KBM-7 (cell line): ENCODE measurements at regions not wholly inside any gene's neighbourhood (a gene's known extent, or its start where the extent isn't known, plus 50 kb on each side); places are given as distances from the start of the nearest gene placed in this dataset.
"Not testable (repeated sequence)": the region's sequence is repeated elsewhere in the genome, so short reads cannot be mapped to it uniquely, and the experiment has no call there.

Source experiments
- DNase-seq: peaks from one replicate; pipeline ENCODE4 v3.0.0-alpha.2; 2015
- in situ Hi-C: fragments of 300-500 bp; cut with MboI; formaldehyde crosslinking; loops from 2 replicates; pipeline ENCODE4 v1.14.3; 2020; ENCODE audit warnings: low sequenced_read_pairs, low pct_unique_long_range_greater_than_20kb, mixed read lengths

DNA sequence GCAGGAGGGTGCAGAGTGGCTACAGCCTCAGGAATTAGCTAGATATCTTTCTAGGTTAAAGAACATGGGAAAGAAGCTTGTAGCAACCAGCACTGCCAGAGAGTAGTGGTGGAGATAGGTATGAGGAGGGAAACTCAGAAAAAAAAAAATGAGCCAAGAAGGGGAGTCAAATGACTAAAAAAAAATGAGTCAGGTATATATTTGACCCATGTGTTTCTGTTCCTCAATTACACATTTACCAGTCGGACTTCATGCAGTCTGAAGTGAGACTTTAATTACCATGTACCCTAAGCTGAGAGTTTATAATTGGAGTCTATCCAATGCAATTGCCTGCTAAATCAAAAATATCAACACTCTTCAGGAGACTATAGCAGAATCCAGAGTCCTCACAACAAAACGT is 964.6 kb downstream of the HACE1 start:
- in situ Hi-C loops: no loop called here
- no peak for DNase-seq

DNA sequence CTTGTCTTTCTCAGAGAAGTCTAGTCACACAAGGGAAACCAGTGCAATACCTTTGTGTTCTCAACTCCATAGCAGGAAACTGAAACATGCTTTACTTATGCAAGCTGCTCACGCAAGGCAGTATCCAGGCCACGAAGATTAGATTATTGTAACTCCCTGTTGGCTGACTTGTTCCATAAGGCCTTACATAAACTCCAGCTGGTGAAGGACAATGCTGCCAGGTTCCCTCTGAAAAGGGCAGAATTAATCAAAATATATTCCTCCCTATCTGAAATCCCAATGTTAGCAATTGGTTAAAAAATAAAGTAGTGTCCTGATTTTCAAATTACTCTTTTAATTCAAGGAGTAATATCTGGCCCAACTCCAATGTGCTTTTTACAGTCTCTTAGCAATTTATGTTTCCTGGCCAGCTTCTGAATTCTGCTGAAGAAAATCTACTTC is 966.6 kb downstream of the HACE1 start:
- in situ Hi-C loops: no loop called here
- no peak for DNase-seq

DNA sequence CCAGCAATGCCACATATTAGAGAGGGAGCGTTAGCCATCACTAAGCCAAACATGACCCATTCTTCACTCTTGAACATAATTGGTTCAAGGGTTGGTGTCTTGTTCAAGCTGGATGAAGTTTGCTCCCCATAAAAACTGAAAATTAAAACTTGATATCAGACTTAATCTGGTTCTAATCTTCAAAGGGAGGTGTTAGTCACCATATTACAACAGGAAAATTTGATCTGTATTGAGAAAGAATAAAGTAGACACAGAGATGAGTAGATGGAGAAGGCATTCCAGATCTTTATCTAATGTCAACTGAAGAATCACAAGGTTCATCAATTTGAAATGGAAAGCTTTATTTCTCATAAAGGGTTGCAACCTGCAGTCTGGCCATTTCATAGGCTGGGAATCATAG is 972.8 kb downstream of the HACE1 start:
- in situ Hi-C loops: no loop called here

DNA sequence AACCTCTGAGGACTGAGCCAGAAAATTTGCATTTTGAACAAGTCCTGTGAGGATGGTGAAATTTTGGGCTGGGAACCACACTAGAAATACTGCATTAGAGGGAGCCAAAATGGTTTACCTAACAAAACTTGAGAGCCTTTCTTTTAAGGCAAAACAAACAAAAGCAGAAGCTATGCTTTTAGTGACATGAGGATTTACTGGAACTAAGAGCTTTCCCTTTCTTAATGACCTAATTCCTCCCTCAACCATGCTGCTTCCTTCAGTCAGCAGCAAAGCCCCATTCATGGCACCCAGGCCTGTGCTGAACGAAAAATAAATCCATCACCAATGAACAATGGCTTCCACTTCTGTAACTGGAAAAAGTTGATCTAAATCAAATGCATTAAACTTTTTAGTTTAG is 974.3 kb downstream of the HACE1 start:
- in situ Hi-C loops: no loop called here
- DNase-seq: no peak

More for the DNA sequence above, 972.8 kb downstream of the HACE1 start:
- DNase-seq: no peak

DNA sequence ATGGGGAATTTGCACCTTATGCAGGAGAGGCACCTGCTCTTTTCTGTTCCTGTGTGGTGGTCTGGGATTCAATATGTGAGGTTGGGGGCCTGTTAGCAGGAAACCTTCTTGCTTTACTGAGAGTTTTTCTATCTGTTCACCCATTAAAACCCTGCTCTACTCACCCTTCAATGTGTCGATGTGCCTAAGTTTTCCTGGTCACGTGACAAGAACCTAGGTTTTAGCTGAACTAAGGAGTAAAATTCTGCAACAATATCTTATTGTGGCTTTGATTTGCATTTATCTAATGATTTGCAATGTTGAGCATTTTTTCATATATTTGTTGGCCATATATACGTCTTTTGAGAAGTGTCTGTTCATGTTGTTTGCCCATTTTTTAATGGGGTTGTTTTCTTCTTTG is 979.9 kb downstream of the HACE1 start:
- no peak for DNase-seq
- in situ Hi-C loops: no loop called here

DNA sequence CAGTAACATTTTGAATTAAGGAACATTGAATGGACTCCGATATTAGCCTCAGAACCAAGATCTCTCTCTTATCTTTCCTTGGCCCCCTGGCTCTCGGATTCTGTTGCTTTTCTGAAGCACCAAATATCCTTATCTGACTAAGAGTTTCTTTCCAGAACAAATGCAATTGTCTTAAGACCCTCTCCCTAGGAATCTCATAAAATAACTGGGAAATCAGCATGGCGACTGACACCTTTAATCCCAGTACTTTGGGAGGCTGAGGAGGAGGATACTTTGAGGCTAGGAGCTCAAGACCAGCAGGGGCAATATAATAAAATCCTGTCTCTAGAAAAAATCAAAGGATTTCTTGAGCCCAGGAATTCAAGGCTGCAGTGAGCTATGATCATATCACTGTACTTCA is 984.5 kb downstream of the HACE1 start:
- DNase-seq: no peak
- in situ Hi-C loops: no loop called here

DNA sequence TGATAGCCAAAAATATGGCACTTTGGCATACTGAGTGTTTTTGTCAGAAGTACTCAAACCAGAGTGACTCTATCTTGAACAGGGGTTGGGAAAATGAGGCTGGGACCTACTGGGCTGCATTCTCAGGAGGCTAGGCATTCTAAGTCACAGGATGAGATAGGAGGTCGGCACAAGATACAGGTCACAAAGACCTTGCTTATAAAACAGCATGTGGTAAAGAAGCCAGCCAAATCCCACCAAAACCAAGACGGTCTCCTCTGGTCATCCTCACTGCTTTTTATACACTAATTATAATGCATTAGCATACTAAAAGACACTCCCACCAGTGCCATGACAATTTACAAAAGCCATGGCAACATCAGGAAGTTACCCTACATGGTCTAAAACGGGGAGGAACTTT is 985.1 kb downstream of the HACE1 start:
- in situ Hi-C loops: no loop called here
- no peak for DNase-seq

DNA sequence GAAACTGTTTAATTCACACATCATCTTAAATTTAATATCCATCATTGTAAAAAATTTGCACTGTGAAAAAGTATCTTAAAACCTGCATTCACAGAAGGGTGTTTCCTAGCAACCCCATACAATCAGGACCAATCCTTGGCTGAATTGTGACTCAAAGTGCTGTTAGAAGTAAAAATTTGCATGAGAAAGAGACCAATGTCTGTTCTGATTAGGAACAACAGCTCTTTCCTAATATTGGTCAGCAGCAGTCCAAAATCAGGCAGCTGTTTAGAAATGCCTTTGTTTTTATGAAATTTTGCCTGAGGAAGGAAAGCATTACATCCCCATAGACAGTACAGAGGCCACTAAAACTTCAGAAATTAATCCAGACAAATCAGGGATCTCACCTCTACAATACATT is 987.0 kb downstream of the HACE1 start:
- in situ Hi-C loops: no loop called here
- no peak for DNase-seq

DNA sequence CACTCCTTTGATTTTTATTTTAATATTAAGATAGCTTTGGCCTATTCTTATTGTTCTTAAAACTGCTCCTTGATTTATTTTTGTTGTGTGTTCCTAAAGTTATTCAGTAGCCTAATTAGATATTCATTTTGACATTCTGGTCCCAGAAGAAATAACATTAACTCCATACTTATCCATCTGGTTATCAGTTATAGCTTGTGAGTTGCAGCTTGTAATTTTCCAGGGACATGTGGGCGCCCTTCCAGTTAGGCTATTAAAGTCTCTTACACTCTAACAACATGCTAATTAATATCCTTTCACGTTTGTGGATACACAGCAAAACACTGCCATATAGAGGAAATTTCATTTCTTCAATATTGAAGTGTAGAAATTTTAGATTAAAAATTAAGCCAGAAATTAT is 987.5 kb downstream of the HACE1 start:
- no peak for DNase-seq
- in situ Hi-C loops: no loop called here

DNA sequence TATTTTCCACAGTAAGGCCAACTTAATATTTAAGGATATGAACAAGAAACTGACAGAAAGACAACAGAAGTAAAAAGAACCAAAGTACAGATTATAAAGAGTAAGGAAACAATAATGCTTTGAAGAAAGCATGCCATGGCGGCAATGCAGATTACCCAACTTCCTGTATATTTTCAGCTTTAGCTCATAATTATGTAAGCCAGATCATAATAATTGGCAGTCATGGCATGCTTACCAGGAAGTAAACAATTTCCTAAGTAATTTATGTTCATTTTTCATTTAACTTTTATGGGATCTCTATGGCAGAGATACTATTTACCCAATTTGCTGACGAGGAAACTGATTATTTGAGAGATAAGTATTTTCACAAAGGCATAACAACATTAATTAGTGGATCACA is 988.7 kb downstream of the HACE1 start:
- no peak for DNase-seq
- in situ Hi-C loops: no loop called here

DNA sequence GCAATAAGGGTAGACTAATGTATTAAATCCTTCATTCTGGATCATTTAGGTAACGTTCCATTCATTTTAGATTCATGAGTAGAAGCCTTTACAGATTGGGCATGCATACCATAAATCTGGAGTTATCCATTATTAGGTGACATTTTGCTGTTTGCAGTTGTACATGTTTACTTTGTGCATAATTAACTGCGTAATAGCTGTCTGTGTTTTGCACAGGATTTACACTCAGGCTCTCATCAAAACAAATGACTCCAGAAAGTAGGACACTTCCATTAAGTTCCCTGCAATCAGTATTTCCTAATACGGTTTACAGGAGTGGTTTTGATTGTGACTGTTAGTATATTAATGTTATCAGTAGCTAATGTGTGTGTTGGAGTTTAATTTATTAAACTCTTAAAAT is 997.4 kb downstream of the HACE1 start:
- in situ Hi-C loops: no loop called here
- no peak for DNase-seq

DNA sequence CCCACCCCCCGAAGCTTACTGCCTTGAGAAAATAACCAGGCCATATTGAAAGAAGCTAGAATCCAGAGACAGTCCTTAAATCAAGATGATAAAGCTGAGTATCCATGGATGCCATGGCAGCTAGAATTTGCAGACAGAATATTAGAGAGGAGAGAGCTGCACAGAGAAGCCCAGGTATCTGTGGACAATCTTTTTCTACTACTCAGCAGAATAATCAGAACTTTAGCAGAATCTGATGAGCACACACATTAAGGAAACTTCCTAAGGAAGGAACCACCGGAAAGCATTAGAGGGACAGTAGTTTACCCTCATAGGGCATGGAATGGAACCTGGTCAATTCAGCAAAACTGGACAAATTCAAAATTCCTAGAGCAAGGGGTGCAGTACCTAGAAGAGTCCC is 1001.7 kb downstream of the HACE1 start:
- in situ Hi-C loops: no loop called here
- DNase-seq: no peak

DNA sequence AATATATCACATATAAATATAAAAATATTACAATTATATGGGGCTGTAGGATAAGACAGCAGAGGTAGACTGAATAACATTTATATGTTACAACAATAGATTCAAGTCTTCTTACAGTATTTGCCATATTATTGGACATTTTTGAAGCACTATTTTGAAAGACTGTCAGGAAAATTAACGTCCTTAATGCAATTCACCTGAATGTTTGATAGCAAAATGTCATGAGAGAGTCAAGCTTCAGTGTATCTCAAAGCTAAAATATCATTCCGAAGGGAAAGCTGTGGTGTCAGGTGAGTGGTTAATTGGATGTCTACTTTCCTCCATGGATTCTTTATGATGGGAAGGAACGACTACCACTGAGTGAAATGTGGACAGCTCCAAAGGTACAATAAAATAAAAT is 1004.0 kb downstream of the HACE1 start:
- in situ Hi-C loops: no loop called here

DNA sequence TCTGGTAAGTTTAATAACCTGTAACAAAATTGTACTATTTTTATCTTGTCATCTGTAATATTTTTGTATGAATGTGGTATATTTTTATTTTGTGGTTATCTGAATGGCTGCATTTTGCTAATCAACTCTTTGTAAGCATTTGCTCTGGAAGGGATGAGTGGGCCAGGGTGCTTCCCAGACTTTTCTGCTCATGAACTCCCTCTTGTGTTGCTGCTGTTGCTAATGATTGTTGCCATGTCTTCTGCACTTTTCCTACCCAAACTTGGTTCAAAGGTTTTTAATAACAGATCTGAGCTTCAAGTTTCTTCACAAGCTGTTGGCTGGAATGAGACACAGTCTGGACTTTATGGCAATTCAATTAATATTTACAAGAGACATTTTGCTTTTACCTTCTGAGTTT is 1005.7 kb downstream of the HACE1 start:
- in situ Hi-C loops: no loop called here
- DNase-seq: no peak

More for the DNA sequence above, 1004.0 kb downstream of the HACE1 start:
- no peak for DNase-seq

DNA sequence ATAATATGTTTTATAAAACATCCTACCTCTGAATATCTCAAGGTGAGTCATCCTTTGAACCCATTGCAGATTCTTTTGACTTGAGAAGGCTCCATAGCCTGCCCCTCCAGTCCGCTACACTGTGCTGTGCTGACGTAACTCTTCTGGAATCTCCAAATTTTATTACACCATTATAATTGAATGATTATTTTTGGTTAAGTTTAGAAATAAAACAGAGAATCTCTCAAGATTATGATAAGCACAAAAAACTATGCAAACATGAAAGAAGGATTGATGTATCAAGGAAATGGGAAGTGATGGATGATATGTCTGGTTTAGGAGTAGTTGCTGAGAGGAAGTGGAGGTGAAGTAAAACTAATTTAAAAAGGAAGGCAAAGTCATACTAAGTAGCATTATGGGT is 1021.3 kb downstream of the HACE1 start:
- in situ Hi-C loops: no loop called here
- no peak for DNase-seq

DNA sequence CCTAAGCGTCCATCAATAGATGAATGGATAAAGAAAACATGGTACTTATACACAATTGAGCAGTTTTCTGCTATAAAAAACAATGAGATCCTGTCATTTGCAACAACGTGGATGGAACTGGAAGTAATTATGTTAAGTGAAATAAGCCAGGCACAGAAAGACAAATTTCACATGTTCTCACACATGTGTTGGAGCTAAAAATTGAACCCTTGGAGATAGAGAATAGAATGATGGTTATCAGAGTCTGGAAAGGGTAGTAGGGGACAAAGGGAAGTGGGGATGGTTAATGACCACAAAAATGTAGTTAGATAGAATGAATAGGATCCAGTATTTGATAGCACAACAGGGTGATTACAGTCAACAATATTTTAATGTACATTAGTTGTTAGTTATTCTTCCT is 1033.5 kb downstream of the HACE1 start:
- no peak for DNase-seq
- in situ Hi-C loops: no loop called here

DNA sequence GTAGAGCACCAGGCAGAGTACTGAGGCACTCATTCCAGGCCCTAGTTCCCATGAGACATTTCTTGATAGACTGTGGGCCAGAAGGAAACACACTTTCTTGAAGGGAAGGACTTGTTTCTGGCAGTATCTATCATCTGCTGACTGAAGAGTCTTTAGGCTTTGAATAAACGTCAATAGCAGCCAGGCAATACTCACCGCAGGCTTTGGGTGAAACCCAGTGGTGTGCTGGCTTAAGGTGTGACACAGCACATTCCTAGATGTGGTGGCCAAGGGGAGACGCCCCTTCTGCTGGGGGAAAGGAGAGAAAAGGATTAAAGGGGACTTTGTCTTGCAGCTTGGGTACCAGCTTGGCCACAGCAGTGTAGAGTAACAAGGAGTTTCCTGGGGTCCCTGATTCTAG is 1039.6 kb downstream of the HACE1 start:
- in situ Hi-C loops: no loop called here
- DNase-seq: no peak

DNA sequence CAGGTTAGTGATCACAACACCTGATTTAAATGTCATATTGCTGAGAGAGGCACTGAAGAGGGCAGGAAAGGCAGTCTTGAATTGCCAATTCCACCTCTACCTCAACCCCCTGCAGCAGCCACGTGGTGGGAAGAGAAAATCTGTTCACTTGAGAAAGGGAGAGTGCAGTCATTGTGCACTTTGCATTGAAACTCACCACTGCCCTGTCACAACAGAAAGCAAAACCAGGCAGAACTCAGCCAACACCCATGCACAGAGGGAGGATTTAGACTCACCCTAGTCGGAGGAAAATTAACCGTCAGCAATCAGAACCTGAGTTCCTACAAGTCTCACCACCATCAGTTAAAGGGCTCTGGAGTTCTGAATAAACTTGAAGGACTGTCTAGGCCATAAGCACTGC is 1040.2 kb downstream of the HACE1 start:
- DNase-seq: no peak
- in situ Hi-C loops: no loop called here

DNA sequence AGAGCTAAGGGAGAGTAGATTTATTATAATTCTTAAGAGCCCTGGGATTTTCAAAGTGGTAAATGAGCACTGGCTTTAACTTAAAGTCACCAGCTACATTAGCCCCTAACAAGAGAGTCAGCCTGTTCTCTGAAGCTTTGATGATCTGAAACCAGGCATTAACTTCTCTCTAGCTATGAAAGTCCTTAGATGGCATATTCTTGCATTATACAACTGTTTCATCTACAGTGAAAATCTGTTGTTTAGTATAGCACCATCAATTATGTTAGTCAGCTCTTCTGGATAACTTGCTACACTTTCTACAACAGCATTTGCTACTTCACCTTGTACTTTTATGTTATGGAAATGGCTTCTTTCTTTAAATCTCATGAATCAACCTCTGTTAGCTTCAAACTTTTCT is 1046.7 kb downstream of the HACE1 start:
- in situ Hi-C loops: no loop called here
- no peak for DNase-seq

DNA sequence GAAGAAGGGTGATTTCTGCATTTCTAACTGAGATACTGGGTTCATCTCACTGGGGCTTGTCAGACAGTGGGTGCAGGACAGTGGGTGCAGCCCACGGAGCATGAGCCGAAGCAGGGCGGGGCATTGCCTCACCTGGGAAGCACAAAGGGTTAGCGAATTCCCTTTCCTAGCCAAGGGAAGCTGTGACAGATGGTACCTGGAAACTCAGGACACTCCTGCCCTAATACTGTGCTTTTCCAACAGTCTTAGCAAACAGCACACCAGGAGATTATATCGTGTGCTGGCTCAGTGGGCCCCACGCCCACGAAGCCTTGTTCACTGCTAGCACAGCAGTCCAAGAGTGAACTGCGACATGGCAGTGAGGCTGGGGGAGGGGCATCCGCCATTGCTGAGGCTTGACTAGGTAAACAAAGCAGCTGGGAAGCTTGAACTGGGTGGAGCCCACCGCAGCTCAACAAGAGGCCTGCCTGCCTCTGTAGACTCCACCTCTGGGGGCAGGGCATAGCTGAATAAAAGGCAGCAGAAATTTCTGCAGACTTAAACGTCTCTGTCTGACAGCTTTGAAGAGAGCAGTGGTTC is 1057.7 kb downstream of the HACE1 start:
- DNase-seq, in situ Hi-C loops: not testable (repeated sequence)

DNA sequence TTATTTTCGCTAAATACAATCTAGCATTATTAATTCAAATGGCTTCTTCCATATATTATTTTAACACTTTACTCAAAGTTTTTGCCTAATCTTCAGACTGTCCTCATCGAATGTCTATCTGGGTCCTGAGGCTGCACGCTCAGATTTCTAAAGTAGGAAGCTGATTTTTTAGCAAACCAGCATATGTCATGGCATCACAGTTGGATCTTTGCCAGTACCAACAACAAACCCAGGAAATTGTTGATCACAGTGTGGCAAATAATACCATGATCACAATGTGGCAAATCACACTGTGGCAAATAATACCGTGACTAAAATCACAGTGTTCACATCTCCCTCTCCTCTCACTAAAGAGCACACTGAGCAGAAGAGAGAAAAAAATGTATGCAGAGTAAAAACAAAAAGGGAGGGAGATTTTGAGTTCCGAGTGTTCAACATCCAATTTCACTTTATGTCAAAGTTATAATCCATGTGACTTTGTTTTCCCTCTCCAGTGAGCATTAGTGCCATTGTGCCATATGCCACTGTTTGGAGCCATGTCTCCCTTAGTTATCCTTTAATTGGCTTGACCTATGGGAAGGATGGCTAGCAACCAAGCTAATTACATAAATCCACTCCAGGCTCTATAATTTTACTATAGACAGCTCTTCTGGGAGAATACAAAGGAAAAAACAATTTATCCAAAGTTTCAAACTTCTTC is 1059.6 kb downstream of the HACE1 start:
- in situ Hi-C loops: no loop called here
- DNase-seq: no peak
